GM23338 (cell line): ENCODE measurements at regions not wholly inside any gene's neighbourhood (a gene's known extent, or its start where the extent isn't known, plus 50 kb on each side); places are given as distances from the start of the nearest gene placed in this dataset.

Source experiments
- CREB1 ChIP-seq: fragments of 250-450 bp; sonication (Bioruptor Pico); IDR thresholded peaks from 2 replicates; pipeline ENCODE4 v1.5.0; 2020; ENCODE audit warnings: low read depth, mild to moderate bottlenecking, moderate library complexity
- CTCF ChIP-seq, 2 experiments: fragments of 200-600 bp in 1 of 2; sonication (generic) in 1 of 2; conservative IDR thresholded peaks; 2 replicates each; pipeline versions ENCODE4 v1.5.1 to v1.6.1; 2016 to 2017; ENCODE audit warnings: antibody characterized with exemption in 2 of 2, low read depth in 2 of 2, mild to moderate bottlenecking in 2 of 2, moderate library complexity in 1 of 2
- EZH2 ChIP-seq: fragments of 200-600 bp; sonication (generic); IDR thresholded peaks from one replicate; pipeline ENCODE4 v1.8.0; 2017; ENCODE audit warnings: antibody characterized with exemption, mild to moderate bottlenecking, low read depth; ENCODE audit not compliant: unreplicated experiment
- EZH2phosphoT487 ChIP-seq: fragments of 200-600 bp; sonication (generic); IDR thresholded peaks from one replicate; pipeline ENCODE4 v1.8.1; 2018; ENCODE audit warnings: antibody characterized with exemption; ENCODE audit not compliant: unreplicated experiment
- NANOG ChIP-seq: IDR thresholded peaks from 2 replicates; pipeline ENCODE4 v1.6.1; 2016; ENCODE audit warnings: antibody characterized with exemption, borderline replicate concordance
- POLR2AphosphoS5 ChIP-seq: IDR thresholded peaks from 2 replicates; pipeline ENCODE4 v1.6.1; 2016; ENCODE audit warnings: antibody characterized with exemption, low read depth
- REST ChIP-seq: IDR thresholded peaks from one replicate; pipeline ENCODE4 v1.6.1; 2018; ENCODE audit warnings: antibody characterized with exemption; ENCODE audit not compliant: unreplicated experiment
- ZNF331 ChIP-seq: fragments of 250-450 bp; sonication (Bioruptor Pico); IDR thresholded peaks from 2 replicates; pipeline ENCODE4 v1.5.0; 2020; ENCODE audit warnings: low read depth, mild to moderate bottlenecking, moderate library complexity

- no peak for TF ChIP-seq CTCF (conservative IDR thresholded peaks at IDR 0.05; ENCODE audit: low read depth in 2 of 2)
- TF ChIP-seq EZH2, result no peak
- TF ChIP-seq POLR2AphosphoS5, result no peak
- no peak for TF ChIP-seq NANOG
- TF ChIP-seq REST, result no peak
- no peak for TF ChIP-seq ZNF331
- TF ChIP-seq EZH2phosphoT487, result no peak
- no peak for TF ChIP-seq CREB1 (CRISPR knock-in tag)
These were observed 64.7 kb upstream of the HIVEP3 start for GRCh38 chr1:41983451-41983850.
